Thoracic aorta (tissue), 2 donors: ENCODE measurements at regions not wholly inside any gene's neighbourhood (a gene's known extent, or its start where the extent isn't known, plus 50 kb on each side); places are given as distances from the start of the nearest gene placed in this dataset.
"Not testable (repeated sequence)": the region's sequence is repeated elsewhere in the genome, so short reads cannot be mapped to it uniquely, and the experiment has no call there.

ENCODE experiments used
- ATAC-seq: fragments of 150-250 bp; one replicate; pipeline ENCODE4 v1.8.0; 2017; ENCODE audit warnings: low read depth; ENCODE audit not compliant: insufficient number of reproducible peaks, low FRiP score
- DNase-seq: peaks from one replicate; pipeline ENCODE4 v3.0.0-alpha.2; 2020; ENCODE audit warnings: low spot score
- H3K27ac ChIP-seq, 2 donors: fragments of 200-600 bp; sonication (generic); 1 replicate in 1 of 2; 2 replicates in 1 of 2; pipeline ENCODE4 v1.5.1; 2016; ENCODE audit warnings: mild to moderate bottlenecking in 2 of 2, moderate library complexity in 2 of 2
- H3K27me3 ChIP-seq: fragments of 200-600 bp; sonication (generic); replicated peaks from 2 replicates; pipeline ENCODE4 v1.6.0; 2016; ENCODE audit warnings: mild to moderate bottlenecking; ENCODE audit not compliant: insufficient read depth
- H3K36me3 ChIP-seq: fragments of 200-600 bp; sonication (generic); one replicate; pipeline ENCODE4 v1.5.1; 2016
- H3K4me1 ChIP-seq, 2 donors: fragments of 200-600 bp; sonication (generic); 1 replicate in 1 of 2; 2 replicates in 1 of 2; pipeline versions ENCODE4 v1.5.1 to v1.6.0; 2016; ENCODE audit warnings: low read depth in 2 of 2, mild to moderate bottlenecking in 1 of 2; ENCODE audit not compliant: control insufficient read depth in 1 of 2
- H3K4me3 ChIP-seq: fragments of 200-600 bp; sonication (generic); 2 replicates; pipeline ENCODE4 v1.5.1; 2016; ENCODE audit warnings: mild to moderate bottlenecking
- H3K9me3 ChIP-seq: fragments of 200-600 bp; sonication (generic); 2 replicates; pipeline ENCODE4 v1.5.1; 2016
- CTCF ChIP-seq: fragments of 200-600 bp; sonication (generic); IDR thresholded peaks from one replicate; pipeline ENCODE4 v1.5.1; 2019; ENCODE audit warnings: antibody characterized with exemption

DNA sequence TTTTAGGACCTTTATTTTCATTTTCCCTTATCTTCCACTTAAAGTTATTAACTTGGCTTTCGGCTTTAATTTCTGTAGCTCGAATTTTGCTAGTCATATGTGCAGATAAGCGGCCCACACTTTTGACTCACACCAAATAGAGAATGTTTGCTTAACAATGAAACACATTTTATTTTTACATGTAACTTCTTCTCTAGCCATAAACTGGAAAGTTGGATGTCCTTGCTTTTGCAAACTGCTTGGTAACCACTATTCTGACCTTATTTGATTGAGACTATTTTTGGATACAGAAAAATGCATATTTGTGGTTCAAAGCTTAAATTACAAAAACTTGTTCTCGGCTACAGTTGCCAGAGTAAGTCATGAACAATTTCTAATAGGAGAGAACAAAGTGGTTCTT, 600.0 kb downstream of the KCTD12 start:
- peaks cover 8 to 23% of the 10 kb centered on the region in 2 donors for H3K4me1 ChIP-seq
- ATAC-seq, result peak; percentile 75
- no peaks in the 10 kb centered on the region for H3K9me3 ChIP-seq
- no peak for TF ChIP-seq CTCF
- peak overlapping the region; percentile 26 to 74 for H3K27ac ChIP-seq
- H3K4me3 ChIP-seq, result peak overlapping the region; percentile 14
- DNase-seq, result no peak
- no peaks in the 10 kb centered on the region for H3K36me3 ChIP-seq
- no peaks in the 10 kb centered on the region for H3K27me3 ChIP-seq

GRCh38 chr13:76285463-76285862, 600.7 kb downstream of the KCTD12 start:
- H3K36me3 ChIP-seq, result no peaks in the 10 kb centered on the region
- ATAC-seq (no peak), DNase-seq (no peak)
- peaks cover 8 to 23% of the 10 kb centered on the region in 2 donors for H3K4me1 ChIP-seq
- H3K9me3 ChIP-seq, result no peaks in the 10 kb centered on the region
- no peaks in the 10 kb centered on the region for H3K27me3 ChIP-seq
- H3K4me3 ChIP-seq, result peak overlapping the region; percentile 14
- no peak for TF ChIP-seq CTCF
- H3K27ac ChIP-seq, result peak overlapping the region in 1 of 2 donors; percentile 74

DNA sequence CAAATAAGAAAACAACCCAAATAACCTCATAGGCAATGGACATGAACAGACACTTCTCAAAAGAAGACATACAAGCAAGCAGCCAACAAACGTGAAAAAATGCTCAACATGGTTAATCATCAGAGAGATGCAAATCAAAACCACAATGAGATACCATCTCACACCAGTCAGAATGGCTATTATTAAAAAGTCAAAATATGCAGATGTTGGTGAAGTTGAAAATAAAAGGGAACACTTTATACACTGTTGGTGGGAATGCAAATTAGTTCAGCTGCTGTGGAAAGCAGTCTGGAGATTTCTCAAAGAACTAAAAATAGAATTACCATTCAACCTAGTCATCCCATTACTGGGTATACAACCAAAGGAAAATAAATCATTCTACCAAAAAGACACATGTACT, 606.4 kb downstream of the KCTD12 start:
- not testable (repeated sequence) for DNase-seq, ATAC-seq

DNA sequence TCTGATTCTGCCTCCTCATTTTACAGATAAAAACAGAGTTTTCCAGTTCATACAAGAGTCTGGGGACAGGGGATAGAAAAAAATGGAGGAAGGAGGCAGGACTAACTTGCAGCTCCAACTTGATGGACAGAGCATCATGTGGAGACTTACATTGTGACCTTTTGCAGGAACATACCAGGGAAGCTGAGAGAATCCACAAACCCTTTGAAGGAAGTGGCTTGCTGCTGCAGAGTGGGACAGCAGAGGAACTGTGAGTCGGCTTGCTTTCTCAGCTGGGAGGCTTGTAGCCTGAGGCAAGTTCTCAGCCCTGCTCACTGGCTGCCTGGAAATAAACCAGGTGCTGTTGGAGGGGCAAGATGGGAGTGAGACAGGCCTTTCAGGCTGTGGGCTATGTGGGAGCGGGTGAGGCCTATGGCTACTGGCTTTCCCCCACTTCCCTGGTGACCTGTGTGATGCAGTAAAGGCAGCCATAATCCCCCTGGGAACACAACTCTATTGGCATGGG, 614.4 kb downstream of the KCTD12 start:
- no peak for TF ChIP-seq CTCF
- Histone ChIP-seq H3K27ac (no peak overlapping the region), H3K36me3 (no peaks in the 10 kb centered on the region), H3K27me3 (no peaks in the 10 kb centered on the region), H3K9me3 (no peaks in the 10 kb centered on the region), H3K4me1 (no peaks in the 10 kb centered on the region), H3K4me3 (no peak overlapping the region)
- no peak for ATAC-seq
- DNase-seq, result no peak

More for the DNA sequence above, 606.4 kb downstream of the KCTD12 start:
- not testable (repeated sequence) for H3K27me3 ChIP-seq, H3K4me1 ChIP-seq, H3K27ac ChIP-seq, H3K36me3 ChIP-seq, H3K9me3 ChIP-seq, H3K4me3 ChIP-seq

GRCh38 chr13:76268307-76268706, 617.9 kb downstream of the KCTD12 start:
- H3K4me1 ChIP-seq, DNase-seq, H3K27ac ChIP-seq, H3K9me3 ChIP-seq, H3K36me3 ChIP-seq, H3K4me3 ChIP-seq, ATAC-seq, H3K27me3 ChIP-seq: not testable (repeated sequence)

DNA sequence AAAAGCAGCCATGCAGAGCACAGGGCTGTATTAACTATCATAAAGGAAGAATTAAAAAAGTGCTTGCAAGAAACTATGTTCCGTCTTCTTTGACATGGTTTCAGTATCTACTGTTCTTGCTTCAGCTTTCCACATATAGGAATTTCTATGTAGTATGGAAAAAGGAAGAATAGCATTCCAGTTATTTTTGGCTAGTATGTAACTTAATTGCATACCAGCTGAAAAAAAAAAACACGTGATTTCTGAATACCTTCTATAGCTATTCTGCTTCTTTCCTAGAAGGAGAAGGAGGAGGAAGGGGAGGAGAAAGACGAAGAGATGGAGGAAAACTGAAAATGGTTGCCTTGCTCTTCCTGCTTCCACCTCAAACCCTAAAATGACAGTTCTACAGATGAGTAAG, 619.0 kb downstream of the KCTD12 start:
- no peak overlapping the region for H3K27ac ChIP-seq
- TF ChIP-seq CTCF, result no peak
- no peaks in the 10 kb centered on the region for H3K9me3 ChIP-seq
- H3K27me3 ChIP-seq, result no peaks in the 10 kb centered on the region
- no peaks in the 10 kb centered on the region for H3K4me1 ChIP-seq
- ATAC-seq (no peak), DNase-seq (no peak)
- H3K36me3 ChIP-seq, result no peaks in the 10 kb centered on the region
- H3K4me3 ChIP-seq, result no peak overlapping the region
